Endothelial cell of umbilical vein (primary cell): ENCODE measurements at regions not wholly inside any gene's neighbourhood (a gene's known extent, or its start where the extent isn't known, plus 50 kb on each side); places are given as distances from the start of the nearest gene placed in this dataset.

Source experiments
- BruUV-seq: library from RNA; stranded (reverse); fragments of 400-500 nt; replicated peaks from 2 replicates; lab custom pipeline; 2021; lab: Mats Ljungman, UMichigan
- CTCF ChIA-PET: fragments of 300-600, 350-600 bp; sonication (Branson Sonifier 250); formaldehyde crosslinking; loops from one replicate; lab custom pipeline; 2021; ENCODE audit warnings: antibody characterized with exemption, inconsistent platforms; lab: Charles Lee
- POLR2A ChIA-PET: fragments of 300-600, 350-600 bp; sonication (Branson Sonifier 250); formaldehyde crosslinking; loops from one replicate; lab custom pipeline; 2021; ENCODE audit warnings: antibody characterized with exemption, inconsistent platforms; lab: Charles Lee
- DNase-seq: peaks from one replicate; pipeline ENCODE4 v3.0.0-alpha.2; 2011; ENCODE audit warnings: low read depth, low spot score
- FAIRE-seq: peaks from 2 replicates; lab custom pipeline; 2011; peaks lifted over from hg19 to GRCh38; lab: Jason Lieb, UNC
- H2AFZ ChIP-seq: 2 replicates; pipeline ENCODE4 v1.6.0; 2012; ENCODE audit warnings: low read depth, low read length, control low read depth, inconsistent platforms
- H3K27ac ChIP-seq: 2 replicates; pipeline ENCODE4 v1.5.1; 2011; ENCODE audit warnings: low read depth, mild to moderate bottlenecking, control low read depth, low read length, moderate library complexity; ENCODE audit not compliant: insufficient read depth
- H3K27me3 ChIP-seq, 2 experiments: 2 replicates each; pipeline versions ENCODE4 v1.6.0 to v1.6.1; 2011; ENCODE audit warnings: low read length in 2 of 2, mixed read lengths in 1 of 2; ENCODE audit not compliant: control insufficient read depth in 2 of 2, insufficient read depth in 2 of 2
- H3K36me3 ChIP-seq, 2 experiments: 2 replicates in 1 of 2; 3 replicates in 1 of 2; pipeline ENCODE4 v1.5.1; 2011; ENCODE audit warnings: low read length in 2 of 2, mild to moderate bottlenecking in 1 of 2, moderate library complexity in 1 of 2; ENCODE audit not compliant: control insufficient read depth in 2 of 2, insufficient read depth in 2 of 2; ENCODE audit errors: extremely low read depth in 1 of 2
- H3K4me1 ChIP-seq: 3 replicates; pipeline ENCODE4 v1.5.1; 2011; ENCODE audit warnings: mild to moderate bottlenecking, low read length; ENCODE audit not compliant: control insufficient read depth, insufficient read depth; ENCODE audit errors: extremely low read depth
- H3K4me2 ChIP-seq: 2 replicates; pipeline ENCODE4 v1.6.1; 2011; ENCODE audit warnings: low read length, control low read depth, mixed read lengths; ENCODE audit not compliant: insufficient read depth
- H3K4me3 ChIP-seq, 3 experiments: fragments of 200-600 bp in 1 of 3; sonication (generic), shearing (Covaris generic) in 1 of 3; replicated peaks in 1 of 3; 2 replicates each; pipeline ENCODE4 v1.5.1; 2011 to 2016; ENCODE audit warnings: control low read depth in 3 of 3, low read length in 3 of 3, mild to moderate bottlenecking in 2 of 3, inconsistent platforms in 1 of 3, low read depth in 1 of 3, moderate library complexity in 1 of 3; ENCODE audit not compliant: insufficient read depth in 1 of 3
- H3K79me2 ChIP-seq: 2 replicates; pipeline ENCODE4 v1.6.0; 2012; ENCODE audit warnings: low read length, inconsistent platforms; ENCODE audit not compliant: control insufficient read depth, insufficient read depth
- H3K9ac ChIP-seq: replicated peaks from 2 replicates; pipeline ENCODE3; 2011; ENCODE audit warnings: low read length, control low read depth; ENCODE audit not compliant: insufficient read depth; ENCODE audit errors: extremely low read depth
- H3K9me1 ChIP-seq: replicated peaks from 3 replicates; pipeline ENCODE4 v1.6.0; 2011; ENCODE audit warnings: mild to moderate bottlenecking, low read length; ENCODE audit not compliant: control insufficient read depth, insufficient read depth; ENCODE audit errors: extremely low read depth
- H3K9me3 ChIP-seq: replicated peaks from 2 replicates; pipeline ENCODE4 v1.5.1; 2012; ENCODE audit warnings: low read length, inconsistent platforms; ENCODE audit not compliant: control insufficient read depth, insufficient read depth
- H4K20me1 ChIP-seq: replicated peaks from 2 replicates; pipeline ENCODE3; 2011; ENCODE audit warnings: mild to moderate bottlenecking, low read length; ENCODE audit not compliant: control insufficient read depth, insufficient read depth; ENCODE audit errors: extremely low read depth
- EZH2 ChIP-seq: IDR thresholded peaks from 2 replicates; pipeline ENCODE4 v1.6.1; 2012; ENCODE audit warnings: borderline replicate concordance, low read depth, mild to moderate bottlenecking, moderate library complexity, low read length, inconsistent platforms; ENCODE audit not compliant: severe bottlenecking
- FOS ChIP-seq: IDR thresholded peaks from 2 replicates; pipeline ENCODE4 v1.6.1; 2011; ENCODE audit warnings: mild to moderate bottlenecking, low read length, moderate library complexity, borderline replicate concordance; ENCODE audit not compliant: insufficient read depth
- GATA2 ChIP-seq: IDR thresholded peaks from 2 replicates; pipeline ENCODE4 v1.7.0; 2011; ENCODE audit warnings: low read depth, mild to moderate bottlenecking, moderate library complexity, mixed read lengths, low read length; ENCODE audit not compliant: insufficient read length, insufficient read depth
- JUN ChIP-seq: IDR thresholded peaks from 2 replicates; pipeline ENCODE4 v1.6.1; 2011; ENCODE audit warnings: borderline replicate concordance, low read depth; ENCODE audit not compliant: insufficient read length, insufficient read depth
- MYC ChIP-seq: IDR thresholded peaks from one replicate; pipeline ENCODE4 v1.6.1; 2011; ENCODE audit warnings: mild to moderate bottlenecking, low read depth, low read length
- POLR2A ChIP-seq: IDR thresholded peaks from 2 replicates; pipeline ENCODE4 v1.6.1; 2012; ENCODE audit warnings: low read depth, mild to moderate bottlenecking, control low read depth, low read length
- POLR2AphosphoS5 ChIP-seq: IDR thresholded peaks from 2 replicates; pipeline ENCODE4 v1.6.1; 2012; ENCODE audit warnings: low read depth, mild to moderate bottlenecking, control low read depth, low read length, moderate library complexity; ENCODE audit not compliant: insufficient read depth
- dilution Hi-C: fragments of 300-500 bp; cut with MboI; formaldehyde crosslinking; loops from one replicate; pipeline ENCODE4 v1.15.0; 2019; ENCODE audit warnings: low sequenced_read_pairs; ENCODE audit not compliant: extremely low pct_ligation_motif_present
- intact Hi-C: fragments of 100-400 bp; cut with micrococcal nuclease; formaldehyde crosslinking; loops from one replicate; pipeline ENCODE4 v1.10.0; 2022
- TF ChIP-seq, protein P1 (sequence below), 2 donors: IDR thresholded peaks; 1 replicate in 1 of 2; 2 replicates in 1 of 2; pipeline ENCODE4 v1.5.1; 2011; ENCODE audit warnings: low read length in 2 of 2, mild to moderate bottlenecking in 2 of 2, moderate library complexity in 2 of 2, control low read depth in 1 of 2, inconsistent platforms in 1 of 2, low read depth in 1 of 2; ENCODE audit not compliant: insufficient read depth in 1 of 2; ENCODE audit errors: extremely low read depth in 1 of 2
- TF ChIP-seq, protein P2 (sequence below): IDR thresholded peaks from 2 replicates; pipeline ENCODE4 v1.6.1; 2011; ENCODE audit not compliant: insufficient read depth, insufficient read length

DNA sequence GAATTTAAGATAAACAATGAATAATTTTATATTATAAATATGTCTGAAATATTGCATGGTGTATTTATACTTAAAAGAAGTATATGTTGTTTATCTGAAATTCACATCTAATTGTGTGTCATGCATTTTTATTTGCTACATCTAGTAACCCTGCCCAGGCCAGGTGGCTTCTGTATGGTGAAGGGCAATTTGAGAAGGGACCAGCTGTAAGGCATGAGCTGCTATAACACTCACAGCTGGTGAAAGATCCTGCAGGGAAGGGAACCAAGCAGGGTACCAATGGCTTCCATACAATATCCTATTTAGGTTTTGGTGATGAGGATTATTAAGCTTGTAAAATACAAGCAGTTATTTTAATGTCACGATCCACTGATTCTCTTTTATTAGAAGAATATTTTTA lies 921.8 kb upstream of the GJE1 start:
- Histone ChIP-seq H3K9me3 (no peaks in the 10 kb centered on the region), H3K9me1 (no peaks in the 10 kb centered on the region), H3K27me3 (no peaks in the 10 kb centered on the region), H3K4me1 (no peaks in the 10 kb centered on the region), H3K27ac (no peak overlapping the region), H3K4me2 (no peak overlapping the region), H3K36me3 (no peaks in the 10 kb centered on the region), H2AFZ (no peak overlapping the region), H4K20me1 (no peaks in the 10 kb centered on the region), H3K4me3 (no peak overlapping the region), H3K79me2 (no peaks in the 10 kb centered on the region), H3K9ac (no peak overlapping the region)
- TF ChIP-seq POLR2AphosphoS5 = no peak
- POLR2A ChIA-PET = no interaction called here
- dilution Hi-C loops (no loop called here), intact Hi-C loops (no loop called here)
- DNase-seq (no peak), FAIRE-seq (no peak)
- no TSS peak for BruUV-seq
- CTCF ChIA-PET = interaction anchor here (0.9 kb wide), 1 partner anchor 12 kb away, joined by 4 read pairs; no protein-coding TSS in a partner anchor

DNA sequence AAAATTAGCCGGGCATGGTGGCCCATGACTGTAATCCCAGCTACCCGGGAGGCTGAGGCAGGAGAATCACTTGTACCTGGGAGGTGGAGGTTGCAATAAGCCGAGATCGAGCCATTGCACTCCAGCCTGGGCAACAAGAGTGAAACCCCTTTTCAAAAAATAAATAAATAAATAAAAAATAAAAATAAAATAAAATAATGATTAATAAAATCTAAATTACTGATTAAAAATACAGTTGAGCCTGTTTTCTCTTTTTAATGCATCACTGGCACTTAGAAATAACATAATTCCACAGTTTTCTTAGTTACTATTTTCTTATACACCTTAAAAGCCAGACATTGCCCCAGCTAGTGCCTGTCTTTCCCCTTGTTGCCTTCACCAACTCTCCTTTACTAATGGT lies 922.8 kb upstream of the GJE1 start:
- Histone ChIP-seq H3K4me3 (no peak overlapping the region), H4K20me1 (no peaks in the 10 kb centered on the region), H3K9me1 (no peaks in the 10 kb centered on the region), H3K79me2 (no peaks in the 10 kb centered on the region), H3K4me2 (no peak overlapping the region), H3K9me3 (no peaks in the 10 kb centered on the region), H3K9ac (no peak overlapping the region), H3K27ac (no peak overlapping the region), H3K27me3 (no peaks in the 10 kb centered on the region), H3K36me3 (no peaks in the 10 kb centered on the region), H3K4me1 (no peaks in the 10 kb centered on the region), H2AFZ (no peak overlapping the region)
- no TSS peak for BruUV-seq
- TF ChIP-seq, protein P1, sequence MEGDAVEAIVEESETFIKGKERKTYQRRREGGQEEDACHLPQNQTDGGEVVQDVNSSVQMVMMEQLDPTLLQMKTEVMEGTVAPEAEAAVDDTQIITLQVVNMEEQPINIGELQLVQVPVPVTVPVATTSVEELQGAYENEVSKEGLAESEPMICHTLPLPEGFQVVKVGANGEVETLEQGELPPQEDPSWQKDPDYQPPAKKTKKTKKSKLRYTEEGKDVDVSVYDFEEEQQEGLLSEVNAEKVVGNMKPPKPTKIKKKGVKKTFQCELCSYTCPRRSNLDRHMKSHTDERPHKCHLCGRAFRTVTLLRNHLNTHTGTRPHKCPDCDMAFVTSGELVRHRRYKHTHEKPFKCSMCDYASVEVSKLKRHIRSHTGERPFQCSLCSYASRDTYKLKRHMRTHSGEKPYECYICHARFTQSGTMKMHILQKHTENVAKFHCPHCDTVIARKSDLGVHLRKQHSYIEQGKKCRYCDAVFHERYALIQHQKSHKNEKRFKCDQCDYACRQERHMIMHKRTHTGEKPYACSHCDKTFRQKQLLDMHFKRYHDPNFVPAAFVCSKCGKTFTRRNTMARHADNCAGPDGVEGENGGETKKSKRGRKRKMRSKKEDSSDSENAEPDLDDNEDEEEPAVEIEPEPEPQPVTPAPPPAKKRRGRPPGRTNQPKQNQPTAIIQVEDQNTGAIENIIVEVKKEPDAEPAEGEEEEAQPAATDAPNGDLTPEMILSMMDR (IDR thresholded peaks at IDR 0.05; ENCODE audit: extremely low read depth in 1 of 2, insufficient read depth in 1 of 2, low read depth in 1 of 2, low read length in 2 of 2) = no peak
- TF ChIP-seq FOS (no peak), MYC (no peak), JUN (no peak), GATA2 (no peak), EZH2 (no peak), POLR2A (no peak), POLR2AphosphoS5 (no peak)
- TF ChIP-seq, protein P2, sequence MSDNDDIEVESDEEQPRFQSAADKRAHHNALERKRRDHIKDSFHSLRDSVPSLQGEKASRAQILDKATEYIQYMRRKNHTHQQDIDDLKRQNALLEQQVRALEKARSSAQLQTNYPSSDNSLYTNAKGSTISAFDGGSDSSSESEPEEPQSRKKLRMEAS = no peak
- ChIA-PET CTCF (no interaction called here), POLR2A (no interaction called here)
- dilution Hi-C loops (no loop called here), intact Hi-C loops (no loop called here)
- no peak for DNase-seq
- FAIRE-seq = no peak
